GM12864 (cell line): ENCODE measurements at regions not wholly inside any gene's neighbourhood (a gene's known extent, or its start where the extent isn't known, plus 50 kb on each side); places are given as distances from the start of the nearest gene placed in this dataset.

ENCODE experiments used
- DNase-seq: peaks from one replicate; pipeline ENCODE4 v3.0.0-alpha.2; 2011; ENCODE audit warnings: low read depth
- H3K4me3 ChIP-seq: 2 replicates; pipeline ENCODE4 v1.5.1; 2011; ENCODE audit warnings: mild to moderate bottlenecking, low read depth, low read length, control low read depth
- CTCF ChIP-seq: IDR thresholded peaks from 2 replicates; pipeline ENCODE4 v1.5.1; 2011; ENCODE audit warnings: low read depth, mild to moderate bottlenecking, moderate library complexity, low read length, control low read depth, inconsistent platforms; ENCODE audit errors: missing control alignments

- DNase-seq = no peak
- H3K4me3 ChIP-seq = no peak overlapping the region
- no peak for TF ChIP-seq CTCF
These were observed 139.3 kb upstream of the PMEPA1 start for GRCh38 chr20:57849121-57849520.

DNA sequence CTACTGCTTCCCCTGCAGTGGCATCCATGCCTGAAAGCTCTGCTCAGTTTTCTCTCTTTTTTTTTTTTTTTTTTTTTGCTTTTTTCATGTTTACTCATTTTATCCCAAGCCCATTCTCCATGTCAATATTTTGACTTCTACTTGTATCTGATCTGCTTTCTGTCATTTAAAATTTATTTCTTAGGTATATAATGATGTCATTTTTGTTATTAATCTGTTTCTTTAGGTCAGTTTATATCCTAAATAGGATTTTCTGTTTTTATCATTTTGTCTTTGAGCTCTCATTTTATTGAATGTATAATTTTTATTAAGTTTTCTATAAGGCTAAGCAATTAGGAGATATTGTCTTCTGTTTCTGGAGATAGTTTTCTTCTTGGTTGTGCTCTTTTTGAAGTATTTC lies 138.5 kb upstream of the PMEPA1 start:
- H3K4me3 ChIP-seq = no peak overlapping the region
- no peak for DNase-seq
- TF ChIP-seq CTCF = no peak

GRCh38 chr20:57847104-57847503 lies 137.3 kb upstream of the PMEPA1 start:
- DNase-seq = no peak
- H3K4me3 ChIP-seq = no peak overlapping the region
- no peak for TF ChIP-seq CTCF

GRCh38 chr20:57844626-57845596 lies 135.1 kb upstream of the PMEPA1 start:
- no peak for DNase-seq
- no peak overlapping the region for H3K4me3 ChIP-seq
- TF ChIP-seq CTCF = no peak

DNA sequence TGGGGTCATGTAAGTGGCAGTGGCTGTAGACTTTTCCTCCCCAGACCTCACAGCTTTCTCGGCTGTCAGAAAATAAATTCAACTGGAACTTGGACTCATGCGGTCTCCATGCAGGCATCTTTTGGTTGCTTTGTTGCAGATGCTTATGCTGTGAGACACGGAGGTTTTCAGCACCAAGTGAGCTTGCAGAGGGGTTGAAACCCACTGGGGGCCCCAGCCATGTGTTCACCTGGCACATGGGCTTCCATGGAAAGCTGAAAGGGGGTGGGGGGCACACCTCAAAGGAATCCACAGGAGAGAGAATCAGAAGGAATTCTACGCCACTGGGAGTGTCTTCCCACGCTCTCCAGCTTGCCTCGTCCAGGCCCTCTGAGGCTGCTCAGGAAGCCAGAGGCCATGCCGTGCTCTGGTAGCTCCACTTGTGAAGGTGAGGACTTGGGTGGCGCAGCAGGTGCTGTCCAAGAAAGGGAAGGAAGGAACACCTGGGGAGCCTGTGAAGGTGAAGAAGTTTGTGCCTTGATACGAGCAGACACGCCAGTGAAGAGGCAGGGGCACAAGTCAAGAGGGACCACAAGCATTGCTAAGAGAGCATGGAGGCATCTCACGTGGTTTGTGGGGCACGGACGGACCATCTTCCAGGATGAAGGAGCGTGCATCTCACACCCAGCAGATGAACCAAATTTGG lies 134.3 kb upstream of the PMEPA1 start:
- no peak for TF ChIP-seq CTCF
- no peak for DNase-seq
- no peak overlapping the region for H3K4me3 ChIP-seq

GRCh38 chr20:57842720-57843119 lies 132.9 kb upstream of the PMEPA1 start:
- H3K4me3 ChIP-seq = no peak overlapping the region
- DNase-seq = no peak
- no peak for TF ChIP-seq CTCF
